B cell (primary cell): ENCODE measurements at regions not wholly inside any gene's neighbourhood (a gene's known extent, or its start where the extent isn't known, plus 50 kb on each side); places are given as distances from the start of the nearest gene placed in this dataset.

Source experiments
- ATAC-seq: fragments of 200-7000 bp; cut with Tn5 transposase; one replicate; pipeline ENCODE4 v1.10.0; 2021; ENCODE audit warnings: low read depth, mild to moderate bottlenecking, moderate number of reproducible peaks, moderate library complexity
- CTCF ChIA-PET: fragments of 350-600 bp; sonication (Branson Sonifier 250); formaldehyde crosslinking; loops from one replicate; lab custom pipeline; 2021; ENCODE audit warnings: antibody characterized with exemption, inconsistent platforms; lab: Charles Lee
- POLR2A ChIA-PET: fragments of 350-600 bp; sonication (Branson Sonifier 250); formaldehyde crosslinking; loops from one replicate; lab custom pipeline; 2021; ENCODE audit warnings: antibody characterized with exemption; lab: Charles Lee
- DNase-seq: peaks from one replicate; pipeline ENCODE4 v3.0.0; 2013
- H2AFZ ChIP-seq: 2 replicates; pipeline ENCODE4 v1.6.1; 2012; ENCODE audit warnings: mild to moderate bottlenecking, low read depth, low read length; ENCODE audit not compliant: insufficient read depth, poor library complexity, severe bottlenecking
- H3K27ac ChIP-seq, 2 donors: 1 replicate in 1 of 2; 2 replicates in 1 of 2; pipeline ENCODE4 v1.5.1; 2012 to 2013; ENCODE audit warnings: low read length in 2 of 2, mild to moderate bottlenecking in 2 of 2, moderate library complexity in 1 of 2
- H3K27me3 ChIP-seq, 4 experiments: fragments of 200-600 bp in 1 of 4; sonication (generic) in 1 of 4; replicated peaks in 1 of 4; 1 replicate in 2 of 4; 2 replicates in 2 of 4; pipeline versions ENCODE4 v1.6.1 to v1.7.0; 2013 to 2016; ENCODE audit warnings: low read length in 3 of 4, mild to moderate bottlenecking in 2 of 4, mixed read lengths in 1 of 4, moderate library complexity in 1 of 4; ENCODE audit not compliant: insufficient read depth in 4 of 4, control insufficient read depth in 3 of 4; ENCODE audit errors: control extremely low read depth in 1 of 4
- H3K36me3 ChIP-seq, 2 experiments: replicated peaks in 1 of 2; 1 replicate in 1 of 2; 2 replicates in 1 of 2; pipeline versions ENCODE4 v1.6.1 to v1.7.1; 2013; ENCODE audit warnings: low read length in 1 of 2; ENCODE audit not compliant: insufficient read depth in 2 of 2, control insufficient read depth in 1 of 2; ENCODE audit errors: control extremely low read depth in 1 of 2, extremely low read depth in 1 of 2
- H3K4me1 ChIP-seq, 2 donors: fragments of 200-600 bp in 1 of 2; sonication (generic) in 1 of 2; 1 replicate in 1 of 2; 2 replicates in 1 of 2; pipeline versions ENCODE4 v1.5.1 to v1.6.1; 2013 to 2017; ENCODE audit warnings: low read length in 2 of 2; ENCODE audit not compliant: control insufficient read depth in 2 of 2, insufficient read depth in 2 of 2
- H3K4me2 ChIP-seq: replicated peaks from 2 replicates; pipeline ENCODE3; 2012; ENCODE audit warnings: mild to moderate bottlenecking, low read depth, low read length; ENCODE audit not compliant: poor library complexity, severe bottlenecking
- H3K4me3 ChIP-seq, 5 experiments: fragments of 200-600 bp in 1 of 5; sonication (generic) in 1 of 5; 1 replicate in 3 of 5; 2 replicates in 2 of 5; pipeline versions ENCODE4 v1.5.1 to v1.7.0; 2011 to 2016; ENCODE audit warnings: low read length in 4 of 5, mild to moderate bottlenecking in 4 of 5, low read depth in 2 of 5, control low read depth in 1 of 5, moderate library complexity in 1 of 5; ENCODE audit not compliant: insufficient read depth in 1 of 5; ENCODE audit errors: control extremely low read depth in 1 of 5, extremely low read depth in 1 of 5
- H3K79me2 ChIP-seq: fragments of 200-600 bp; sonication (generic); one replicate; pipeline ENCODE4 v1.6.0; 2016; ENCODE audit warnings: low read length; ENCODE audit not compliant: control insufficient read depth, insufficient read depth
- H3K9ac ChIP-seq: fragments of 200-600 bp; sonication (generic); 2 replicates; pipeline ENCODE4 v1.6.1; 2017; ENCODE audit warnings: mild to moderate bottlenecking, low read length, moderate library complexity
- H3K9me3 ChIP-seq, 3 donors: one replicate each; pipeline versions ENCODE4 v1.6.1 to v1.7.1; 2013; ENCODE audit warnings: low read length in 2 of 3; ENCODE audit not compliant: control insufficient read depth in 2 of 3, insufficient read depth in 1 of 3; ENCODE audit errors: control extremely low read depth in 1 of 3
- H4K20me1 ChIP-seq: 2 replicates; pipeline ENCODE4 v1.6.0; 2012; ENCODE audit warnings: mild to moderate bottlenecking, low read length; ENCODE audit not compliant: insufficient read depth, control insufficient read depth, poor library complexity, severe bottlenecking
- H3K27ac Mint-ChIP-seq: one replicate; pipeline ENCODE4 v1.8.0; 2021; ENCODE audit warnings: mixed read lengths
- H3K27me3 Mint-ChIP-seq: one replicate; pipeline ENCODE4 v1.8.0; 2021; ENCODE audit warnings: mixed read lengths
- H3K4me1 Mint-ChIP-seq: one replicate; pipeline ENCODE4 v1.8.0; 2021; ENCODE audit warnings: mixed read lengths
- H3K4me3 Mint-ChIP-seq: one replicate; pipeline ENCODE4 v1.8.0; 2021; ENCODE audit warnings: mixed read lengths
- H3K9me3 Mint-ChIP-seq: one replicate; pipeline ENCODE4 v1.8.0; 2022; ENCODE audit warnings: mixed read lengths; ENCODE audit not compliant: insufficient read depth
- CTCF ChIP-seq: fragments of 200-600 bp; IDR thresholded peaks from one replicate; pipeline ENCODE4 v1.8.0; 2022; ENCODE audit warnings: antibody characterized with exemption, mild to moderate bottlenecking
- EZH2 ChIP-seq: IDR thresholded peaks from 2 replicates; pipeline ENCODE4 v1.6.1; 2012; ENCODE audit warnings: borderline replicate concordance, low read depth, mild to moderate bottlenecking, moderate library complexity, low read length; ENCODE audit not compliant: insufficient read depth, poor library complexity, severe bottlenecking
- WGBS: methylation state at CpG from one replicate; pipeline ENCODE4 v1.1.5; 2013; ENCODE audit warnings: missing lambda C conversion rate; ENCODE audit not compliant: insufficient coverage; 5-methylcytosine and 5-hydroxymethylcytosine counted together
- intact Hi-C: fragments of 100-400 bp; cut with micrococcal nuclease; formaldehyde crosslinking; loops from one replicate; pipeline ENCODE4 v1.10.0; 2022

- Histone ChIP-seq H3K27ac (no peak overlapping the region), H2AFZ (no peak overlapping the region), H3K9ac (no peak overlapping the region), H4K20me1 (no peaks in the 10 kb centered on the region), H3K9me3 (peaks cover 0 to 9% (median 0%) of the 10 kb centered on the region in 3 donors), H3K4me2 (no peak overlapping the region), H3K79me2 (no peaks in the 10 kb centered on the region), H3K4me1 (no peaks in the 10 kb centered on the region), H3K4me3 (no peak overlapping the region), H3K36me3 (no peaks in the 10 kb centered on the region), H3K27me3 (no peaks in the 10 kb centered on the region)
- Mint-ChIP-seq H3K27ac (no peak overlapping the region), H3K9me3 (peaks cover 5% of the 10 kb centered on the region), H3K4me1 (no peaks in the 10 kb centered on the region), H3K4me3 (no peak overlapping the region), H3K27me3 (peaks cover 8% of the 10 kb centered on the region)
- no CpG with 5 or more reads among the region's 4 CpGs for WGBS
- TF ChIP-seq CTCF (no peak), EZH2 (no peak)
- intact Hi-C loops: no loop called here
- ATAC-seq (no peak), DNase-seq (no peak)
- ChIA-PET POLR2A (no interaction called here), CTCF (no interaction called here)
Observed at GRCh38 chr3:158882445-158882844, 80.6 kb downstream of the MFSD1 start.

GRCh38 chr3:158896729-158897128, 94.9 kb downstream of the MFSD1 start:
- Histone ChIP-seq H3K27ac (no peak overlapping the region), H3K4me3 (no peak overlapping the region), H3K9ac (no peak overlapping the region), H3K4me2 (no peak overlapping the region), H3K4me1 (no peaks in the 10 kb centered on the region), H3K79me2 (no peaks in the 10 kb centered on the region), H3K9me3 (no peaks in the 10 kb centered on the region), H4K20me1 (no peaks in the 10 kb centered on the region), H3K27me3 (no peaks in the 10 kb centered on the region), H2AFZ (no peak overlapping the region), H3K36me3 (no peaks in the 10 kb centered on the region)
- Mint-ChIP-seq H3K27ac (no peak overlapping the region), H3K4me3 (no peak overlapping the region), H3K9me3 (no peaks in the 10 kb centered on the region), H3K4me1 (no peaks in the 10 kb centered on the region), H3K27me3 (peaks cover 5% of the 10 kb centered on the region)
- DNase-seq (no peak), ATAC-seq (no peak)
- ChIA-PET CTCF (no interaction called here), POLR2A (no interaction called here)
- TF ChIP-seq CTCF (no peak), EZH2 (no peak)
- intact Hi-C loops: no loop called here
- 100% methylated on average over 1 of the region's 6 CpGs for WGBS
